Endodermal cell (in vitro differentiated cells): ENCODE measurements at regions not wholly inside any gene's neighbourhood (a gene's known extent, or its start where the extent isn't known, plus 50 kb on each side); places are given as distances from the start of the nearest gene placed in this dataset.

ENCODE experiments used
- DNase-seq: peaks from one replicate; pipeline ENCODE4 v3.0.0-alpha.2; 2017
- H3K27ac ChIP-seq: 2 replicates; pipeline ENCODE4 v1.5.1; 2013; ENCODE audit warnings: mild to moderate bottlenecking, low read depth, low read length, moderate library complexity
- H3K27me3 ChIP-seq: 2 replicates; pipeline ENCODE4 v1.6.1; 2013; ENCODE audit warnings: mild to moderate bottlenecking, low read length, moderate library complexity; ENCODE audit not compliant: insufficient read depth, control insufficient read depth, poor library complexity, severe bottlenecking
- H3K36me3 ChIP-seq: 2 replicates; pipeline ENCODE4 v1.7.0; 2013; ENCODE audit warnings: mild to moderate bottlenecking, low read length, moderate library complexity; ENCODE audit not compliant: control insufficient read depth, insufficient read depth
- H3K4me1 ChIP-seq: one replicate; pipeline ENCODE4 v1.7.0; 2013; ENCODE audit warnings: low read length; ENCODE audit not compliant: control insufficient read depth, insufficient read depth
- H3K4me3 ChIP-seq: 2 replicates; pipeline ENCODE4 v1.5.1; 2013; ENCODE audit warnings: mild to moderate bottlenecking, low read length, moderate library complexity
- H3K9ac ChIP-seq: 2 replicates; pipeline ENCODE4 v1.6.1; 2013; ENCODE audit warnings: mild to moderate bottlenecking, low read length, moderate library complexity; ENCODE audit not compliant: poor library complexity, severe bottlenecking; ENCODE audit errors: extremely low read depth
- H3K9me3 ChIP-seq: 2 replicates; pipeline ENCODE4 v1.6.1; 2013; ENCODE audit warnings: mild to moderate bottlenecking, low read length, moderate library complexity; ENCODE audit not compliant: control insufficient read depth
- H3K27ac Mint-ChIP-seq: 2 replicates; pipeline ENCODE4 v1.8.0; 2020; ENCODE audit warnings: mixed read lengths
- H3K27me3 Mint-ChIP-seq: 2 replicates; pipeline ENCODE4 v1.8.0; 2021; ENCODE audit warnings: mild to moderate bottlenecking, mixed read lengths; ENCODE audit not compliant: insufficient read depth
- H3K36me3 Mint-ChIP-seq: 2 replicates; pipeline ENCODE4 v1.8.0; 2020; ENCODE audit warnings: low read depth, mixed read lengths
- H3K4me1 Mint-ChIP-seq: 2 replicates; pipeline ENCODE4 v1.8.0; 2020; ENCODE audit warnings: mixed read lengths
- H3K4me3 Mint-ChIP-seq: 2 replicates; pipeline ENCODE4 v1.8.0; 2020; ENCODE audit warnings: mild to moderate bottlenecking, moderate library complexity, mixed read lengths
- H3K9me3 Mint-ChIP-seq: 2 replicates; pipeline ENCODE4 v1.8.0; 2020; ENCODE audit warnings: mild to moderate bottlenecking, mixed read lengths
- WGBS, 2 experiments: methylation state at CpG; one replicate each; pipeline versions ENCODE4 v1.1.5 to v1.1.7; 2013; ENCODE audit warnings: missing lambda C conversion rate in 2 of 2, mixed read lengths in 1 of 2; ENCODE audit not compliant: insufficient coverage in 1 of 2, insufficient read length in 1 of 2; 5-methylcytosine and 5-hydroxymethylcytosine counted together
- TF ChIP-seq, protein P1 (sequence below): fragments of 200-600 bp; sonication (generic); conservative IDR thresholded peaks from 2 replicates; pipeline ENCODE4 v1.5.0; 2021; ENCODE audit warnings: antibody characterized with exemption, mild to moderate bottlenecking

DNA sequence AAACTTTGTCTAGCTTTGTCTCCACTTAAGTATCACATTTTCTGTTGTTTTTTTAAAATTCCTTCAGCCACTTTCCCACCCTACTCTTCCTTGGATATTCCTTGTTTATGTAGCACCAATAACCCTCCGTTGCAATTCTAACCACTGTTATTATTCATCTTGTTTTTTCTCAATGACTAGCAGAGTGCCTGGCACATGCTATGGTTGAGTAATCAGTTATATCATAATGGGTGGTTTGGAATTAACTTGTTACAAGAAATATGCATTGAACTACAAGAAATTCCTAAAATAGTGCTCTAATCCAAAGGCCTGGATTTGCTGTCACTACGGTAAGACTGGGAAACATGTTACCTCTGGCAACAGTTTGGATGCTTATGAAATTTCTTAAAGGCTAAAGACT lies 756.6 kb downstream of the NOVA1 start:
- DNase-seq = no peak
- Mint-ChIP-seq H3K9me3 (no peaks in the 10 kb centered on the region), H3K4me3 (no peak overlapping the region), H3K36me3 (no peaks in the 10 kb centered on the region), H3K27ac (no peak overlapping the region), H3K27me3 (no peaks in the 10 kb centered on the region), H3K4me1 (peaks cover 10% of the 10 kb centered on the region)
- Histone ChIP-seq H3K27me3 (no peaks in the 10 kb centered on the region), H3K4me3 (no peak overlapping the region), H3K4me1 (peaks cover 3% of the 10 kb centered on the region), H3K9ac (no peak overlapping the region), H3K9me3 (no peaks in the 10 kb centered on the region), H3K27ac (no peak overlapping the region), H3K36me3 (no peaks in the 10 kb centered on the region)
- WGBS, 2 experiments = 94 to 100% methylated on average over 1 to 2 of the region's 2 CpGs
- TF ChIP-seq, protein P1, sequence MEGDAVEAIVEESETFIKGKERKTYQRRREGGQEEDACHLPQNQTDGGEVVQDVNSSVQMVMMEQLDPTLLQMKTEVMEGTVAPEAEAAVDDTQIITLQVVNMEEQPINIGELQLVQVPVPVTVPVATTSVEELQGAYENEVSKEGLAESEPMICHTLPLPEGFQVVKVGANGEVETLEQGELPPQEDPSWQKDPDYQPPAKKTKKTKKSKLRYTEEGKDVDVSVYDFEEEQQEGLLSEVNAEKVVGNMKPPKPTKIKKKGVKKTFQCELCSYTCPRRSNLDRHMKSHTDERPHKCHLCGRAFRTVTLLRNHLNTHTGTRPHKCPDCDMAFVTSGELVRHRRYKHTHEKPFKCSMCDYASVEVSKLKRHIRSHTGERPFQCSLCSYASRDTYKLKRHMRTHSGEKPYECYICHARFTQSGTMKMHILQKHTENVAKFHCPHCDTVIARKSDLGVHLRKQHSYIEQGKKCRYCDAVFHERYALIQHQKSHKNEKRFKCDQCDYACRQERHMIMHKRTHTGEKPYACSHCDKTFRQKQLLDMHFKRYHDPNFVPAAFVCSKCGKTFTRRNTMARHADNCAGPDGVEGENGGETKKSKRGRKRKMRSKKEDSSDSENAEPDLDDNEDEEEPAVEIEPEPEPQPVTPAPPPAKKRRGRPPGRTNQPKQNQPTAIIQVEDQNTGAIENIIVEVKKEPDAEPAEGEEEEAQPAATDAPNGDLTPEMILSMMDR = no peak

DNA sequence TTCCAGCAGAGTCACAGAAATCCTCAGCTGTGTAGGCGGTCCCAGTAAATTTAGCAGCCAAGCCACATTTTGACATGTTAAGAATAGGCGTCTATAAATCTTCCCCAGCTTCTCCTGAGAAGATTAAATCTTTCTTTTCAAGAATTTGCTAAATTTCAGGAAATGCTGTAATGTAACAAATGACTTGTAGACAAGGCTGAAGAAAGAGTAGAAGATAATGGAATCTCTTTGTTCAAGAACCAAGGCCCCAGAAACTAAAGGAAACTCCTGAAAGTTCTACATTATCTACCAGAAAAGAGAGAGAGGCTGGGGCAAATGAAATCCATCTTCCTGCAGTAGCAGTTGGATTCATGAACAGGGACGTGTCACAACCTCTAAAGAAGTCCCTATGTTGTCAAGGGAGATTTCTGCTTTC lies 760.3 kb downstream of the NOVA1 start:
- no peaks in the 10 kb centered on the region for H3K36me3 ChIP-seq
- H3K9me3 Mint-ChIP-seq = no peaks in the 10 kb centered on the region
- H3K27me3 ChIP-seq = no peaks in the 10 kb centered on the region
- H3K27ac Mint-ChIP-seq = no peak overlapping the region
- peaks cover 6% of the 10 kb centered on the region for H3K4me1 Mint-ChIP-seq
- no peak overlapping the region for H3K9ac ChIP-seq
- peak overlapping the region; percentile 51 for H3K27ac ChIP-seq
- DNase-seq = no peak
- H3K9me3 ChIP-seq = no peaks in the 10 kb centered on the region
- 90 to 97% methylated on average over 3 of the region's 3 CpGs for WGBS, 2 experiments
- H3K4me1 ChIP-seq = peaks cover 6% of the 10 kb centered on the region
- no peaks in the 10 kb centered on the region for H3K36me3 Mint-ChIP-seq
- TF ChIP-seq, protein P1 = no peak
- no peak overlapping the region for H3K4me3 ChIP-seq
- H3K4me3 Mint-ChIP-seq = no peak overlapping the region
- H3K27me3 Mint-ChIP-seq = no peaks in the 10 kb centered on the region

DNA sequence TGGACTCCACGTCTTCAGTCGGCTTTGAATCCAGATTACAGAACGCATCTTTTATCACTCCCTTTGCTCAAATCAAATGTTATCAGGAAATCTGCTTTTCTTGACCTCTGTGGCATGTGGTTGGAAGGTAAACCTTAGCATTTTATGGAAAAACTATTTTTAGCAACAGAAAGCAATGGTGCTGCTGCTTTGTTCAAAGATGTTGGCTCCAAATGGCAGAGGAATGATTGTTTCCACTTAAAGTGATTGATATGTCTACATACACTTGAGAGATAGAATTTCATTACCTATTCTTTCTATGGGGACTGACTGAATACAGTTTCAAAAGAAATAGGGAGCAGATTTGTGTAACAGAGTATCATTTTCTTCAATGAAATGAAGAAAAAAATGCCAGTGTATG lies 761.2 kb downstream of the NOVA1 start:
- Histone ChIP-seq H3K9me3 (no peaks in the 10 kb centered on the region), H3K9ac (no peak overlapping the region), H3K36me3 (no peaks in the 10 kb centered on the region), H3K27me3 (no peaks in the 10 kb centered on the region), H3K27ac (no peak overlapping the region), H3K4me1 (peaks cover 6% of the 10 kb centered on the region), H3K4me3 (no peak overlapping the region)
- Mint-ChIP-seq H3K4me3 (no peak overlapping the region), H3K9me3 (no peaks in the 10 kb centered on the region), H3K4me1 (peaks cover 4% of the 10 kb centered on the region), H3K36me3 (no peaks in the 10 kb centered on the region), H3K27me3 (no peaks in the 10 kb centered on the region), H3K27ac (no peak overlapping the region)
- TF ChIP-seq, protein P1 = no peak
- DNase-seq = no peak
- 94% methylated on average over 3 of the region's 3 CpGs; no CpG with 5 or more reads in 1 of the 2 experiments for WGBS, 2 experiments
